ENCODE measurements at regions not wholly inside any gene's neighbourhood (a gene's known extent, or its start where the extent isn't known, plus 50 kb on each side); places are given as distances from the start of the nearest gene placed in this dataset.
"Not testable (repeated sequence)": the region's sequence is repeated elsewhere in the genome, so short reads cannot be mapped to it uniquely, and the experiment has no call there.

DNA sequence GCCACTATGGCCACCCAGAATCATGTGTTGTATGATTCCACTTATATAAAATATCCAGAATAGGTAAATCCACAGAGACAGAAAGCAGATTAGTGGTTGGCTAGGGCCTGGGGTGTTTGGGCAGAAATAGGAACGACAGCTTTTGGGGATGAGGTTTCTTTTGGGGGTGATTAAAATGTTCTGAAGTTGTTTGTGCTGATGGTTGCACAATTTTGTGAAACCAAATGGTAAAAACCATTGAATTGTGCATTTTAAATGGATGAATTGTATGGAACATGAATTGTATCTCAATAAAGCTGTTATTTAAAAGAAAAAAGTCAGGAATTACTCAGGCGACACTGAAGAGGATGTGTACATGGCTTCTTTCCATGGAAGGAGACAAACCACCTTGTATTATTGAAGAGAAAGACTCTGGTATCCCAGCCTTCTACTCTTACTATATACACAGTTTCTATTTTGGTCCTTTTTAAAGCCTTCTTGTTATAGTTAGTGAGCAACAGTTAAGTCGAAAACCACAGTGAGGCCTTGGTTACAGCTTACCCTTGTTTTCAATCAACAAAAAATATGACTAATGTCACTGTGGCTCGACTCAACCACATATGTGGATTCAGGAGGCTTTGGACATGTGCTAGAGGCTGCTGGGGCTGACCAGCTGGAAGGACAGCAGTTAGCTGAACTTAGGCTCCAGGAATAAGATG lies 57.1 kb upstream of the KMT2E start:
- DNase-seq, result no peak

GRCh38 chr7:104958371-104958865 lies 55.6 kb upstream of the KMT2E start:
- no peak overlapping the region for H3K27ac ChIP-seq
- no peaks in the 10 kb centered on the region for H3K27me3 ChIP-seq
- no peaks in the 10 kb centered on the region for H3K36me3 ChIP-seq (ENCODE audit: low read depth, missing control alignments)
- no peak for DNase-seq
- no peak overlapping the region for H3K4me3 ChIP-seq
- no peak for TF ChIP-seq CTCF (IDR thresholded peaks at IDR 0.05)
- no peak for TF ChIP-seq POLR2A (IDR thresholded peaks at IDR 0.05)
- no peaks in the 10 kb centered on the region for H3K9me3 ChIP-seq
- peaks cover 2% of the 10 kb centered on the region for H3K4me1 ChIP-seq
- intact Hi-C loops (cut with DNase I; ENCODE audit: low total_unique reads), result no loop called here
- 22 to 62% methylated on average over 3 of the region's 3 CpGs for WGBS, 2 donors

More for the DNA sequence above, 57.1 kb upstream of the KMT2E start:
- no peaks in the 10 kb centered on the region for H3K9me3 ChIP-seq
- intact Hi-C loops (cut with DNase I; ENCODE audit: low total_unique reads), result no loop called here
- H3K4me3 ChIP-seq, result no peak overlapping the region
- no peak overlapping the region for H3K27ac ChIP-seq
- H3K4me1 ChIP-seq, result no peaks in the 10 kb centered on the region
- H3K27me3 ChIP-seq, result no peaks in the 10 kb centered on the region
- TF ChIP-seq POLR2A (IDR thresholded peaks at IDR 0.05), result no peak
- no peak for TF ChIP-seq CTCF (IDR thresholded peaks at IDR 0.05)
- 75 to 84% methylated on average over 4 of the region's 4 CpGs for WGBS, 2 donors
- H3K36me3 ChIP-seq (ENCODE audit: low read depth, missing control alignments), result no peaks in the 10 kb centered on the region

GRCh38 chr7:104959483-104959882 lies 54.5 kb upstream of the KMT2E start:
- H3K36me3 ChIP-seq (ENCODE audit: low read depth, missing control alignments); intact Hi-C loops (cut with DNase I; ENCODE audit: low total_unique reads); H3K27me3 ChIP-seq; H3K4me3 ChIP-seq; H3K27ac ChIP-seq; H3K9me3 ChIP-seq; H3K4me1 ChIP-seq; DNase-seq: not testable (repeated sequence)
- 50 to 62% methylated on average over 2 of the region's 2 CpGs for WGBS, 2 donors

DNA sequence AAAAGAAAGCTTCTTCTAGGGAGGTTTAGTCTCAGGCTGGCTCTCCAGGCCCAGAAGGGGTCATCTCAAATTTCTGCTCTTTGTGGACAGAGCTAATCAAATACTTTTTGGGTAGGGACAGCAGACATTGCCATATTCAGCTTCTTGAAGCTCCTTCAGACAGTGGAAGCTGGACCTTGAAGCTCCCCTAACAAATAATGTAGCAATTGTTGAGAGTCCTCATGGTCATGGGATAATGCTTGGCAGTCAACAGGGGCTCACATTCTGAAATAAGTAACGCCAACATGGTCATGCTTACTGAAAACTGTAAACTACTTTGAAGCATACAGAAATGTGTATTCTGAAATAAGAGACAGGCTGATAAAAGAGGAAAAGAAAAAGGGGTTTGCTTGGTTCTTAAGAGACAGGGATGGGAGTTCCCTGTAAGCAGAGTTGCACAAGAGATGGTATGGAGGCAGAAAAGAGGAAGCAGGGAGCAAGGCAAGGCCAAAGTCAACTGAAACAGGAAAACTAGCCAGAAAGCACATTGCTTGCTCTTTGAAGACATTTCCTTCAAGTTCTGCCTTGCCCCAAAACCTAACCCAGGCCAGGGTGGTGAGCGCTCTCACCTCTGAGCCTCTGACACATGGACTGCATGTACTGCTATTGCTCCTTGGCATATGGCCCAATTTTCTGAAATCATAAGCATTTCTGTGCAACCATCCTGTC lies 53.1 kb upstream of the KMT2E start:
- intact Hi-C loops (cut with DNase I; ENCODE audit: low total_unique reads), result no loop called here
- Histone ChIP-seq H3K36me3 (ENCODE audit: low read depth, missing control alignments) (no peaks in the 10 kb centered on the region), H3K4me1 (peaks cover 8% of the 10 kb centered on the region), H3K27me3 (no peaks in the 10 kb centered on the region), H3K27ac (no peak overlapping the region), H3K4me3 (no peak overlapping the region), H3K9me3 (no peaks in the 10 kb centered on the region)
- WGBS, 2 donors, result 79 to 86% methylated on average over 2 of the region's 2 CpGs
- DNase-seq, result no peak
- TF ChIP-seq POLR2A (IDR thresholded peaks at IDR 0.05), result no peak

- Histone ChIP-seq H3K27me3 (no peaks in the 10 kb centered on the region), H3K27ac (no peak overlapping the region), H3K4me3 (no peak overlapping the region), H3K4me1 (peaks cover 8% of the 10 kb centered on the region), H3K36me3 (ENCODE audit: low read depth, missing control alignments) (no peaks in the 10 kb centered on the region), H3K9me3 (no peaks in the 10 kb centered on the region)
- WGBS, 2 donors, result 84 to 93% methylated on average over 6 of the region's 6 CpGs
- intact Hi-C loops (cut with DNase I; ENCODE audit: low total_unique reads), result no loop called here
- no peak for TF ChIP-seq POLR2A (IDR thresholded peaks at IDR 0.05)
- no peak for TF ChIP-seq CTCF (IDR thresholded peaks at IDR 0.05)
- DNase-seq, result no peak
These were observed 52.2 kb upstream of the KMT2E start for GRCh38 chr7:104961821-104962220.

Data from testis (tissue), 2 donors.